ENCODE measurements at regions not wholly inside any gene's neighbourhood (a gene's known extent, or its start where the extent isn't known, plus 50 kb on each side); places are given as distances from the start of the nearest gene placed in this dataset.
"Not testable (repeated sequence)": the region's sequence is repeated elsewhere in the genome, so short reads cannot be mapped to it uniquely, and the experiment has no call there.

DNA sequence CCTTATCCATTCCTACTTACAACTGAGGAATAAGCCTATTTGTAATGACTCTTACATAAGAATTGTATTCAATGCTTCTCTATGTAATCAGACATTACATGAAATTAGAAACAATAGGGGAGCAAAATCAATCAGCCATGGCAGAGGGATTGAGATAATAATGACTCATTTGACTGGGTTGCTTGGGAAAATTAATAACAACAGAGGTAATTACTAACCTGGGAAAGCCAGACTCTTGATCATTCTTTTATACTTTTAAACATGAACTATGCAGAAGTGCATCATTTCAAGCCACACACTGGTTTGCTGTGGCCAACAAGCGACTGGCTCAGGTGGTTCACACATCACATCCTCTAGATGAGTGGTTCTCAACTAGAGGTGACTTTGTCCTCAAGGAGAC lies 126.3 kb upstream of the CRBN start:
- no peak for DNase-seq (ENCODE audit: low spot score)
- Mint-ChIP-seq H3K9me3 (no peaks in the 10 kb centered on the region), H3K4me3 (ENCODE audit: low read depth) (no peak overlapping the region), H3K27me3 (ENCODE audit: low read depth) (peaks cover 4% of the 10 kb centered on the region), H3K36me3 (ENCODE audit: low read depth) (no peaks in the 10 kb centered on the region), H3K27ac (no peak overlapping the region), H3K4me1 (ENCODE audit: low read depth) (no peaks in the 10 kb centered on the region)
- intact Hi-C loops (cut with micrococcal nuclease), result no loop called here

DNA sequence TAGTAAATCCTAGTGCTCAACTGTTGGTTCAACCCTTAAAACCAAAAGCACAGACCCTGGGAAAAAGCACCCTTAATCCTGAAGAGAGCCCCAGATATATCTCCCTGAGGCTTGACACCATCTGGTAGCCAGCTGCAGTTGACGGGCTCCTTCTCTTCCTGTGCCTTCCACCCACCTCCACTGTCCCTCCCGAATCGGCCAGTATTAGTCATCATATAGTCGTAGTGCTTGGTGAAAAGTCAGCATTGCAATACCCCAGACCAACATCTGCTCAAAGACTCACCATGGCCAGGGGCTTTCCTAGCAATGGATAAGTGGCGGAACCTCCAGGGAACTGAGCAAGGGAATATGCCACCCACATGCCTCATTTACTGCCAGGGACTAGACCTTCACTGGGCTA lies 125.6 kb upstream of the CRBN start:
- Mint-ChIP-seq H3K9me3 (no peaks in the 10 kb centered on the region), H3K36me3 (ENCODE audit: low read depth) (no peaks in the 10 kb centered on the region), H3K27ac (no peak overlapping the region), H3K4me3 (ENCODE audit: low read depth) (no peak overlapping the region), H3K4me1 (ENCODE audit: low read depth) (no peaks in the 10 kb centered on the region), H3K27me3 (ENCODE audit: low read depth) (peaks cover 4% of the 10 kb centered on the region)
- intact Hi-C loops (cut with micrococcal nuclease), result no loop called here
- no peak for DNase-seq (ENCODE audit: low spot score)

DNA sequence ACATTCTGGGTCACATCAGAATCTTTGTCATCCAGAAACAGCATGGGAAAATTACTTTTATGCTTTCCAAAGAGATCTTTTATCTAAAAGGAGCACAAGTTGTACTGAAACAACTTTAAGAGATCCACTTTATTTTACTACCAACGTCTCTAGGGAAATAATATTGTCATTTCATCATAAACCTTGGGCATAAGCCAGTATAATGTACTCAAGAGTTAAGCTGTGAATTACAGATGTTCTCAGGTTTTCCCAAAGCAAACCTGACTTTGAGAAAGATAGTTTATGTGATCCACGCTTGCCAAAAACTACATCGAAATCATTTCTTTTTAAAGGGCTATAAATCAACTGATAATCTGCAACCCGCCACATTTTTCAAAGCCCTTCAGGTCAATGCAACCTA lies 124.1 kb upstream of the CRBN start:
- Mint-ChIP-seq H3K4me3 (ENCODE audit: low read depth) (no peak overlapping the region), H3K4me1 (ENCODE audit: low read depth) (no peaks in the 10 kb centered on the region), H3K27ac (no peak overlapping the region), H3K9me3 (no peaks in the 10 kb centered on the region), H3K27me3 (ENCODE audit: low read depth) (peaks cover 4% of the 10 kb centered on the region), H3K36me3 (ENCODE audit: low read depth) (no peaks in the 10 kb centered on the region)
- no peak for DNase-seq (ENCODE audit: low spot score)
- intact Hi-C loops (cut with micrococcal nuclease), result no loop called here

DNA sequence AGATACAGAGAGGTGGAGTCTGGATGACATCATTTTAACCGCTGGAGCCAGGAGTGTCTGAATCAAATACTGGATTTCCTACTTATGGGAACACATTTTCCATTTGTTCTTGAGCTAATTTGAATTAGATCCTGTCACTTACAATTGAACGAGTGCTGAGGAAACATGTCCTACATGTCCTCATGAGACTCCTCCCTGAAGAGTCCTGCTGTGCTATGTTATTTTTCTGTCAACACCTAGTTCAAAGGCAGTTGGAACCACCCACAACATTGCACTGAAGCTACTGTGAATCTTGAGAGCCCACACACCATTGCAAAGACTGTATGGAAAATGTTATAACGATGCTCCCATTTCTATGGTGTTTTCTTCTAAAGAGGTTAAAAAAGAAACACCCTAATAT lies 123.5 kb upstream of the CRBN start:
- intact Hi-C loops (cut with micrococcal nuclease), result no loop called here
- H3K9me3 Mint-ChIP-seq, result no peaks in the 10 kb centered on the region

DNA sequence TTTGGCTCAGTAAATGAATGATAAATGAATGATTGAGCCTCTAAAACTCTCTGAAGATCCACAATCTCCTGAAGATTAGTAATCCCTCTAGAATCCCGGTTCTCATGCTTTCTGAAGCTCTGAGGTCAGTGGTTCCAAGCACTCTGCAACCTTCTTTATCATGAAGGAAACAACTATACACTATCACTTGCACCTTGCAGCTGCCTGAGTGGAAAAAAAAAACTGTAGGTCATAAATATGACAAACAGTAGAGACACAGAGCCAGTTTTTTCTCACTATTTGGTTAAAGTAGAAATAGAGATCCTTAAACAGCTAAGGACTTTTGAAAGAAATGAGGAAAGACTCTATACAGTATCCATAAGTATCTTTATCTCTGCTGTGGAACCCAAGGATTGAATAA lies 122.0 kb upstream of the CRBN start:
- Mint-ChIP-seq H3K36me3 (ENCODE audit: low read depth) (no peaks in the 10 kb centered on the region), H3K27me3 (ENCODE audit: low read depth) (peaks cover 4% of the 10 kb centered on the region), H3K4me1 (ENCODE audit: low read depth) (peaks cover 7% of the 10 kb centered on the region), H3K27ac (no peak overlapping the region), H3K9me3 (peaks cover 4% of the 10 kb centered on the region), H3K4me3 (ENCODE audit: low read depth) (no peak overlapping the region)
- intact Hi-C loops (cut with micrococcal nuclease), result no loop called here
- DNase-seq (ENCODE audit: low spot score), result no peak

More for the DNA sequence above, 123.5 kb upstream of the CRBN start:
- Mint-ChIP-seq H3K4me3 (ENCODE audit: low read depth) (no peak overlapping the region), H3K36me3 (ENCODE audit: low read depth) (no peaks in the 10 kb centered on the region), H3K4me1 (ENCODE audit: low read depth) (no peaks in the 10 kb centered on the region), H3K27me3 (ENCODE audit: low read depth) (peaks cover 4% of the 10 kb centered on the region), H3K27ac (no peak overlapping the region)
- no peak for DNase-seq (ENCODE audit: low spot score)

DNA sequence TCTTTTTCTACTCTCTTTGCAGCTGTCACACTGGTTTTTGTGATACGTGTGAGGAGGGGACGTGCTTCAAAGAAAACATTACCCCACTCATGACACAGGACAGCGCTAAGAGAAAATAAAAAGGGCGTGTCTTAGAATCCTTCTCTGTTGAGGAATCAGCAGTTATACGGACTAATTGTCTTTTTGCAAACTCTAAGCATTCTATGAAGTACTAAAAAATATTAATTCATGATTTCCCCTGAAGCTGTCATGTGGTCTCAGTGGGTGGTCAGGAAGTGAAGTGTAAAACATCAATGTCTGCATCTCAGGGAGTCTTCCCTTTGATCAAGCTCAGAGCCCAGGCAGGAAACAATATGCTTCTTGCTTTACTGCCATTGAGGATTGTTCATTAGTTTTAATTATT lies 117.5 kb upstream of the CRBN start:
- peaks cover 17% of the 10 kb centered on the region for H3K4me1 Mint-ChIP-seq (ENCODE audit: low read depth)
- intact Hi-C loops (cut with micrococcal nuclease), result no loop called here
- H3K36me3 Mint-ChIP-seq (ENCODE audit: low read depth), result peaks cover 11% of the 10 kb centered on the region
- no peaks in the 10 kb centered on the region for H3K27me3 Mint-ChIP-seq (ENCODE audit: low read depth)
- no peak for DNase-seq (ENCODE audit: low spot score)
- peaks cover 43% of the 10 kb centered on the region for H3K9me3 Mint-ChIP-seq
- H3K27ac Mint-ChIP-seq, result no peak overlapping the region
- H3K4me3 Mint-ChIP-seq (ENCODE audit: low read depth), result no peak overlapping the region

DNA sequence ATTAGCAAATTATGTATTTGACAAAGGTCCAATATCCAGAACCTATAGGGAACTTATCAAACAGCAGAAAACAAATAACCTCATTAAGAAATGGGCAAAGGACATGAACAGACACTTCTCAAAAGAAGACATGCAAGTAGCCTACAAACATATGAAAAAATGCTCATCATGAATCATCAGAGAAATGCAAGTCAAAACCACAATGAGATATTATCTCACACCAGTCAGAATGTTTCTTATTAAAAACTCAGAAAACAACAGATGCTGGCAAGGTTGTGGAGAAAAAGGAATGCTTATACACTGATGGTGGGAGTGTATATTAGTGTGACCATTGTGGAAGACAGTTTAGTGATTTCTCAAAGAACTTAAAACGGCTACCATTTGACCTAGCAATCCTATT lies 116.1 kb upstream of the CRBN start:
- peaks cover 44% of the 10 kb centered on the region for H3K9me3 Mint-ChIP-seq
- DNase-seq (ENCODE audit: low spot score), result no peak
- H3K36me3 Mint-ChIP-seq (ENCODE audit: low read depth), result peaks cover 11% of the 10 kb centered on the region
- peaks cover 17% of the 10 kb centered on the region for H3K4me1 Mint-ChIP-seq (ENCODE audit: low read depth)
- H3K4me3 Mint-ChIP-seq (ENCODE audit: low read depth), result no peak overlapping the region
- intact Hi-C loops (cut with micrococcal nuclease), result no loop called here
- H3K27me3 Mint-ChIP-seq (ENCODE audit: low read depth), result no peaks in the 10 kb centered on the region
- no peak overlapping the region for H3K27ac Mint-ChIP-seq

DNA sequence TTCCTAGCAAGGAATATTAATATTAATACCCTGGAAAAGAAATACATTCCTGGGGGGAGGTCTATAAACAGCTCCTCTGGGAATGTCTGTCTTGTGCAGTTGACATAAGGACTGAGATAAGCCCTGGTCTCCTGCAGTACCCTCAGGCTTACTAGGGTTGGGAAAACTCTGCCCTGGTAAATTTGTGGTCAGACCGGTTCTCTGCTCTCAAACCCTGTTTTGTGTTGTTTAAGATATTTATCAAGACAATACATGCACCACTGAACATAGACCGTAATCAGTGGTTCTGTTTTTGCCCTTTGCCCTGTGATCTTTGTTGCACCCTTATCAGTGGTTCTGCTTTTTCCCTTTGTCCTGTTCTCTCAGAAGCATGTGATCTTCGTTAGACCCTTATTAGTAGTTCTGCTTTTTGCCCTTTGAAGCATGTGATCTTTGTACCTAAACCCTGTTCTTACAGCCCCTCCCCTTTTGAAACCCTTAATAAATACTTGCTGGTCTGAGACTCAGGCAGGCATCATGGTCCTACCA lies 112.3 kb upstream of the CRBN start:
- H3K4me1 Mint-ChIP-seq (ENCODE audit: low read depth), result peaks cover 13% of the 10 kb centered on the region
- peaks cover 40% of the 10 kb centered on the region for H3K9me3 Mint-ChIP-seq
- H3K27me3 Mint-ChIP-seq (ENCODE audit: low read depth); DNase-seq (ENCODE audit: low spot score); H3K4me3 Mint-ChIP-seq (ENCODE audit: low read depth); H3K27ac Mint-ChIP-seq; intact Hi-C loops (cut with micrococcal nuclease): not testable (repeated sequence)
- H3K36me3 Mint-ChIP-seq (ENCODE audit: low read depth), result peaks cover 11% of the 10 kb centered on the region

DNA sequence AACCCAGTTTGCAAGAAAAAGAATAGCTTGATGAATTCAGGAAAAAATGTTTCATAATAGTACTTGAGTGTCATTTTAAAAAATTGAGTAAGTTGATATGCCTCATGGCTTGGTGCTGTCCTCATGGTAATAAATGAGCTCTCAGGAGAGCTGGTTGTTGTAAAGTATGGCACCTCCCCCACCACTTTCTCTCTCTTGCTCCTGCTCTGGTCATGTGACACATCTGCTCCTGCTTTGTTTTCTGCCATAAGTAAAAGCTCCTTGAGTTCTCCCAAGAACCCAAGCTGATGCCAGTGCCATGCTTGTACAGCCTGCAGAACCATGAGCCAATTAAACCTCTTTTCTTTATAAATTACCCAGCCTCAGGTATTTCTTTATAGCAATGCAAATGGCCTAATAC lies 108.8 kb upstream of the CRBN start:
- no peak for DNase-seq (ENCODE audit: low spot score)
- intact Hi-C loops (cut with micrococcal nuclease), result no loop called here
- Mint-ChIP-seq H3K27me3 (ENCODE audit: low read depth) (no peaks in the 10 kb centered on the region), H3K4me1 (ENCODE audit: low read depth) (no peaks in the 10 kb centered on the region), H3K4me3 (ENCODE audit: low read depth) (no peak overlapping the region), H3K27ac (no peak overlapping the region), H3K9me3 (peaks cover 13% of the 10 kb centered on the region), H3K36me3 (ENCODE audit: low read depth) (no peaks in the 10 kb centered on the region)

DNA sequence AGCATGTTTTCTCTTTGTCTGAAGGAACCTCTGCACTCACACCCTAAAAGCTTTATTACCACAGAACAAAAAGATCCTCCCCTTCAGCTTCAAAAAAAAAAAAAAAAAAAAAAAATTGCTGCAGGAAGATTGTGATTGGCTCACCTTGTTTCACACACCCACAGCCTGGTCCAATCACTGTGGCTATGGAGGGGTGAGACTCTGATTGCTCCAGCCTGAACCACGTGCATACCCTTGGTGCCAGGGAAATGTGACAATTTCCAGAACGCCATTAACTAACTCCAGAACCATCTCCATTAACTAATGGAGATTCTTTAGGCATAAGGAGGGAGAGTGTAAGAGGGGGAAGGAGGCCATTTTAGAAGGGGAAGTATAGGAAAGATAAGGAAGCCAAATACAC lies 106.5 kb upstream of the CRBN start:
- intact Hi-C loops (cut with micrococcal nuclease), result no loop called here
- Mint-ChIP-seq H3K4me3 (ENCODE audit: low read depth) (no peak overlapping the region), H3K27me3 (ENCODE audit: low read depth) (no peaks in the 10 kb centered on the region), H3K36me3 (ENCODE audit: low read depth) (no peaks in the 10 kb centered on the region), H3K9me3 (no peaks in the 10 kb centered on the region), H3K4me1 (ENCODE audit: low read depth) (no peaks in the 10 kb centered on the region), H3K27ac (no peak overlapping the region)
- DNase-seq (ENCODE audit: low spot score), result no peak

DNA sequence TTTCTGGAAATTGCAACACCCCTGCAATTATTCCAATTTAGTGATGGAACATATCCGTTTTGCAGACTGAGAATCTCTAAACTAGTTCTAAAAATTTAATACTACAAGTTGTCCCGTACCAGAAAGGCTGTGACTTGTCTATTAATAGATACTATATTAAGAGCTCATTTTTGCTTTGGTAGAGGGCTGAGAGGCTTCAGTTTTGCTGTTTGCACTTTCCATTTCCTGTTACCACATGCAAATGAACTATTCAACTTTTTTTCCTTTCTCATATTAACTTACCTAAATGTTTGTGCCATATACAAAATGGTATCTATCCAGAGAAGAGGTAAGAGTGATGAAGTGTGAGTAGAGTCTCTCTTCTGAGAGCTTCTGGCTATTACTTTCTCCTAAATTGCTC lies 101.5 kb upstream of the CRBN start:
- no peak overlapping the region for H3K4me3 Mint-ChIP-seq (ENCODE audit: low read depth)
- no peak for DNase-seq (ENCODE audit: low spot score)
- H3K36me3 Mint-ChIP-seq (ENCODE audit: low read depth), result no peaks in the 10 kb centered on the region
- intact Hi-C loops (cut with micrococcal nuclease), result no loop called here
- H3K9me3 Mint-ChIP-seq, result no peaks in the 10 kb centered on the region
- no peak overlapping the region for H3K27ac Mint-ChIP-seq
- H3K4me1 Mint-ChIP-seq (ENCODE audit: low read depth), result no peaks in the 10 kb centered on the region
- H3K27me3 Mint-ChIP-seq (ENCODE audit: low read depth), result no peaks in the 10 kb centered on the region

DNA sequence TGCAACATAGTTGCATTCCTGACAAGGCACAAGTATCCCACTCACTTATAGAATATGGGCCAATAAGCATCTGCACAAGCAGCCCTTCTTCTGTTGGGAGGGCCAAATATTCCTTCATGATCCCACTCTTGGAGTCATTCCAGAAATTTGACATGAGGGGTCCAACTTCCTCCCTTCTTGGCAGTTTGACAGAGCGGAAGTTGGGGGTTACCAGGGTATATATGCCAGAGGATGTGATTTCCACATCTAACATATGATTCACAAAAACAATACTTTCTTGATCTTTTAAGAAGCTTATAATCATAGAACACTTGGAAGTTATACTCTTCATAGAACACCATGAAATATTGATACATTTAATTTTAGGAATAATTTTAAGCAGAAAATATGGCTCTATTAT lies 100.9 kb upstream of the CRBN start:
- no peak for DNase-seq (ENCODE audit: low spot score)
- H3K4me3 Mint-ChIP-seq (ENCODE audit: low read depth), result no peak overlapping the region
- intact Hi-C loops (cut with micrococcal nuclease), result no loop called here
- no peaks in the 10 kb centered on the region for H3K27me3 Mint-ChIP-seq (ENCODE audit: low read depth)
- H3K4me1 Mint-ChIP-seq (ENCODE audit: low read depth), result no peaks in the 10 kb centered on the region
- no peaks in the 10 kb centered on the region for H3K36me3 Mint-ChIP-seq (ENCODE audit: low read depth)
- H3K27ac Mint-ChIP-seq, result no peak overlapping the region
- no peaks in the 10 kb centered on the region for H3K9me3 Mint-ChIP-seq

DNA sequence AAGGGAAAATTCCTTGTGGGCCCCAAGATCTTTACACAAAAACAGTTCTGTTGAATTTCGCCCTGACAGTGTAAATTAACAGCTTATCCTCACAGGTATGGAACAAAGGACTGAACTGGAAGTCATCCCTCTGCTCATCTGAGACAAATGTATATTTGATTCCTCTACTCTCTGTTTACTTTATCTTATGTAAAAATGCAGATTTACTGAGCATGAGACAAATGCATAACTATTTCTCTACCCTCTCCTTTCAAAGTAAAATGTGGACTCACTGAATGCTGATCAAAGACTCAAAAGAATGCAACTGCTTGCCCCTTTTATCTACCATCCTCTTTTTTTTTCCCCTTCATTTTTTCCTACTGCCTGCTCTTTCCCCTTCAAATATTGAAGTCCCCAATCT lies 98.6 kb upstream of the CRBN start:
- intact Hi-C loops (cut with micrococcal nuclease), result no loop called here
- Mint-ChIP-seq H3K36me3 (ENCODE audit: low read depth) (no peaks in the 10 kb centered on the region), H3K4me1 (ENCODE audit: low read depth) (no peaks in the 10 kb centered on the region), H3K9me3 (no peaks in the 10 kb centered on the region), H3K4me3 (ENCODE audit: low read depth) (no peak overlapping the region), H3K27me3 (ENCODE audit: low read depth) (no peaks in the 10 kb centered on the region), H3K27ac (no peak overlapping the region)
- no peak for DNase-seq (ENCODE audit: low spot score)

DNA sequence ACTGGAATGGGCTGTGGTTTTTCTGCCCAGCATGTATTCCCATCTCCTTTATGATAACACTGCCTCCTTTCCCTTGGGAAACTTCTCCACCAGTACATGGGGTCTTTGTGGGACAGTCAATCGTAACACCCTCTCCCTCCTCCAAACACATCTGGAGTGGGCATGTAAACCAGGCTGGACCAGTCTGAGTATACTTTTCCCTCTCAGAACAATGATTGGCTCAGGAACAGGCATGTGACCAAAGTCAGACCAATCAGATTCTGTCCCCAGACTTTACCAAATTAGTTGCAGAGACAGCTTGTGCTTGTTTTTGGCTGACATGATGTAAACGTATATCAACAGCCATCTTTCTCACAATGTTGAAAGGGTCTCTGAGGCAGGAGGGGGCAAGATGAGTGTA lies 97.1 kb upstream of the CRBN start:
- Mint-ChIP-seq H3K27me3 (ENCODE audit: low read depth) (no peaks in the 10 kb centered on the region), H3K9me3 (no peaks in the 10 kb centered on the region), H3K36me3 (ENCODE audit: low read depth) (no peaks in the 10 kb centered on the region), H3K4me3 (ENCODE audit: low read depth) (no peak overlapping the region), H3K27ac (no peak overlapping the region), H3K4me1 (ENCODE audit: low read depth) (no peaks in the 10 kb centered on the region)
- DNase-seq (ENCODE audit: low spot score), result no peak
- intact Hi-C loops (cut with micrococcal nuclease), result no loop called here

Measured in activated T-helper 2 cell treated with anti-CD3 and anti-CD28 coated beads, Interferon-gamma antibody, Interleukin-2, Interleukin-4, amounts not matched to agents 10 μg/mL and 5 μg/mL and 100 μg/mL, durations not matched to agents 14 hours and 24 hours and 36 hours (primary cell).